ELF-1 (cell line): ENCODE measurements at regions not wholly inside any gene's neighbourhood (a gene's known extent, or its start where the extent isn't known, plus 50 kb on each side); places are given as distances from the start of the nearest gene placed in this dataset.
A peak's percentile ranks its signal among the peaks of the same experiment; 100 is the strongest.
"Not testable (repeated sequence)": the region's sequence is repeated elsewhere in the genome, so short reads cannot be mapped to it uniquely, and the experiment has no call there.

Experiments used
- DNase-seq: peaks from one replicate; pipeline ENCODE4 v3.0.0-alpha.2; 2016; ENCODE audit warnings: low read depth, low spot score

GRCh38 chr15:38002883-38003477, 68.5 kb downstream of the TMCO5A start:
- DNase-seq, result peak; percentile 79

- no peak for DNase-seq
Measured at GRCh38 chr15:38004218-38004861, 69.9 kb downstream of the TMCO5A start.

GRCh38 chr15:38005953-38006808, 71.7 kb downstream of the TMCO5A start:
- DNase-seq, result no peak

- DNase-seq, result peak; percentile 29
Measured at GRCh38 chr15:38010395-38010794, 76.0 kb downstream of the TMCO5A start.

GRCh38 chr15:38012894-38013293, 78.5 kb downstream of the TMCO5A start:
- no peak for DNase-seq

GRCh38 chr15:38017721-38018120, 83.3 kb downstream of the TMCO5A start:
- DNase-seq, result no peak

- DNase-seq, result no peak
Measured at GRCh38 chr15:38019066-38019465, 84.6 kb downstream of the TMCO5A start.

GRCh38 chr15:38021259-38021658, 86.8 kb downstream of the TMCO5A start:
- no peak for DNase-seq

GRCh38 chr15:38024293-38025091, 90.1 kb downstream of the TMCO5A start:
- no peak for DNase-seq

GRCh38 chr15:38025656-38026055, 91.2 kb downstream of the TMCO5A start:
- DNase-seq, result not testable (repeated sequence)

GRCh38 chr15:38028869-38029268, 94.4 kb downstream of the TMCO5A start:
- DNase-seq, result no peak

GRCh38 chr15:38029736-38030135, 95.3 kb downstream of the TMCO5A start:
- no peak for DNase-seq

GRCh38 chr15:38030609-38031008, 96.2 kb downstream of the TMCO5A start:
- DNase-seq, result no peak

- DNase-seq, result no peak
Measured at GRCh38 chr15:38035701-38036100, 101.3 kb downstream of the TMCO5A start.

GRCh38 chr15:38036790-38037338, 102.4 kb downstream of the TMCO5A start:
- DNase-seq, result no peak

GRCh38 chr15:38038659-38039442, 104.4 kb downstream of the TMCO5A start:
- DNase-seq, result no peak

- no peak for DNase-seq
Measured at GRCh38 chr15:38040615-38041014, 106.2 kb downstream of the TMCO5A start.

- DNase-seq, result no peak
Measured at GRCh38 chr15:38041576-38041975, 107.1 kb downstream of the TMCO5A start.

GRCh38 chr15:38042211-38042610, 107.8 kb downstream of the TMCO5A start:
- DNase-seq, result no peak

GRCh38 chr15:38042707-38043445, 108.4 kb downstream of the TMCO5A start:
- DNase-seq, result no peak
